GM13977 (cell line): ENCODE measurements at regions not wholly inside any gene's neighbourhood (a gene's known extent, or its start where the extent isn't known, plus 50 kb on each side); places are given as distances from the start of the nearest gene placed in this dataset.

Source experiments
- DNase-seq: peaks from one replicate; pipeline ENCODE4 v3.0.0; 2012; ENCODE audit warnings: low spot score
- in situ Hi-C: fragments of 300-500 bp; cut with MboI; formaldehyde crosslinking; loops from one replicate; pipeline ENCODE4 v1.12.0; 2022; ENCODE audit warnings: low sequenced_read_pairs, low pct_unique_long_range_greater_than_20kb, mixed read lengths, inconsistent platforms; ENCODE audit not compliant: unreplicated experiment
- TF ChIP-seq, protein P1 (sequence below): IDR thresholded peaks from 2 replicates; pipeline ENCODE4 v1.5.1; 2012; ENCODE audit warnings: mild to moderate bottlenecking, control low read depth; ENCODE audit not compliant: insufficient read depth; ENCODE audit errors: extremely low read depth, missing control alignments

- TF ChIP-seq, protein P1, sequence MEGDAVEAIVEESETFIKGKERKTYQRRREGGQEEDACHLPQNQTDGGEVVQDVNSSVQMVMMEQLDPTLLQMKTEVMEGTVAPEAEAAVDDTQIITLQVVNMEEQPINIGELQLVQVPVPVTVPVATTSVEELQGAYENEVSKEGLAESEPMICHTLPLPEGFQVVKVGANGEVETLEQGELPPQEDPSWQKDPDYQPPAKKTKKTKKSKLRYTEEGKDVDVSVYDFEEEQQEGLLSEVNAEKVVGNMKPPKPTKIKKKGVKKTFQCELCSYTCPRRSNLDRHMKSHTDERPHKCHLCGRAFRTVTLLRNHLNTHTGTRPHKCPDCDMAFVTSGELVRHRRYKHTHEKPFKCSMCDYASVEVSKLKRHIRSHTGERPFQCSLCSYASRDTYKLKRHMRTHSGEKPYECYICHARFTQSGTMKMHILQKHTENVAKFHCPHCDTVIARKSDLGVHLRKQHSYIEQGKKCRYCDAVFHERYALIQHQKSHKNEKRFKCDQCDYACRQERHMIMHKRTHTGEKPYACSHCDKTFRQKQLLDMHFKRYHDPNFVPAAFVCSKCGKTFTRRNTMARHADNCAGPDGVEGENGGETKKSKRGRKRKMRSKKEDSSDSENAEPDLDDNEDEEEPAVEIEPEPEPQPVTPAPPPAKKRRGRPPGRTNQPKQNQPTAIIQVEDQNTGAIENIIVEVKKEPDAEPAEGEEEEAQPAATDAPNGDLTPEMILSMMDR: no peak
- no peak for DNase-seq
- in situ Hi-C loops: no loop called here
These were observed 119.8 kb upstream of the ALDH1B1 start for GRCh38 chr9:38272710-38273109.

DNA sequence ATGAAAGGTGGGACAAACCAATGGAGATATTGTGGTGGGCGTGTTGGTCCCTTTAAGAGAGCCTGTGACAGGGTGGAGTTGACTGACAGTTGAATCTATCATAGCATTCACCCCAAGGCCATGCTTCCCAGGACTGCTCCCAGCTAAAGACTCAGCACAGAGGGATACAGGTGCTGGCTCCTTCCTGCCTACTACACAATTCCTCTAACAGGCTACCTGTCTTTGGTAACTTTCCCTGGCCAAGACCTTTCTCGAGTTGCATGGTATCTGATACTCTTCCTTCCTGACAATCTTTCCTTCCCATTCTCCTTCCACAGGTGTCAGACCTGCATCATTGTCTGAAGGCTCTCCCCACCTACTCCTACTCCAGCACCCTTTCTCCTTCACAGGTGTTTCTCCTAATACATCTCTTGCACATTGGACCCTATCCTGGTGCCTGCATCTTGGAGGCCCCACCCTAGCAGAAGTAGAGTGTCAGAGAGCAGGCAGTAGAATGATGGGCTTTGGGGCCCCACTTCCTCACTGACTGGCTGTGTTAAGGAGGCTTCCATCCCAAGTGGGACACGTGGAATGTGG lies 120.7 kb upstream of the ALDH1B1 start:
- in situ Hi-C loops: no loop called here
- TF ChIP-seq, protein P1: no peak
- DNase-seq: no peak

DNA sequence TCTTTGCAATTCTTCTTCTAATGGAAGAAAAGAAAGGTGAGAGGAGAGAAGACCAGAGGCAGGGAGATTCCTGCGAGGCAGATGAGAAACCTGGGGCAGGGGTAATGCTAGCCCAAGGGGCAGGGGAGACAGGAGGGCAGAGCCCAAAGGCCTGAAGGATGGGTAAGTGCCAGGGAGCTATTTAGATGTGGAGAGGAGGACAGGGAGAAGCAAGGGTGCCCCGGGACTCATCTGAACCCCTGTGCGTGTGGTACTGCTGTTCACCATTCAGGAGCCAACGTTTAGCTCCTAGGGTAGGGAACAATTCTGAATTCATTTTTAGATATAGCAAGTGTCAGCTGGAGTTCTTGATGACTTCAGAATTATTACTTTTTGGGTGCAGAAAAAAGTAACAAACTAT lies 122.7 kb upstream of the ALDH1B1 start:
- DNase-seq: no peak
- in situ Hi-C loops: no loop called here
- TF ChIP-seq, protein P1: no peak

DNA sequence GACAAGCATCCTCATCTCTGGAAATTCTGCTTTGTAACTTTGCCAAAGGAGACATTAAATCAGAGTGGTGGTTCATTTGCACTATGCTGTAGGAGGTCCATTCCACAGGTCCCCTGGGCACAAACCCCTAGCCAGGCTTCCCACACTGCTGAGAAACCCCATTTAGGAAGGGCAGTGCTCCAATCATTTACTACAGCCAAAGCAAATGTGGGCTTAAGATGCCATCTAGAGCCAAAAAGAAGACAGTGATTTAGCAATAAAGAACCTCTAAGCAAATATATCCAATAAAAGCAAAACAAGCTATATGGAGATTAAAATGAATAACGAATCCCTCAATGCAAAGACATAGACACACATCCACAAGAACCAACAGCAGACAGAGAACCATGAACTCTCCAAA lies 129.0 kb upstream of the ALDH1B1 start:
- DNase-seq: no peak
- in situ Hi-C loops: no loop called here

DNA sequence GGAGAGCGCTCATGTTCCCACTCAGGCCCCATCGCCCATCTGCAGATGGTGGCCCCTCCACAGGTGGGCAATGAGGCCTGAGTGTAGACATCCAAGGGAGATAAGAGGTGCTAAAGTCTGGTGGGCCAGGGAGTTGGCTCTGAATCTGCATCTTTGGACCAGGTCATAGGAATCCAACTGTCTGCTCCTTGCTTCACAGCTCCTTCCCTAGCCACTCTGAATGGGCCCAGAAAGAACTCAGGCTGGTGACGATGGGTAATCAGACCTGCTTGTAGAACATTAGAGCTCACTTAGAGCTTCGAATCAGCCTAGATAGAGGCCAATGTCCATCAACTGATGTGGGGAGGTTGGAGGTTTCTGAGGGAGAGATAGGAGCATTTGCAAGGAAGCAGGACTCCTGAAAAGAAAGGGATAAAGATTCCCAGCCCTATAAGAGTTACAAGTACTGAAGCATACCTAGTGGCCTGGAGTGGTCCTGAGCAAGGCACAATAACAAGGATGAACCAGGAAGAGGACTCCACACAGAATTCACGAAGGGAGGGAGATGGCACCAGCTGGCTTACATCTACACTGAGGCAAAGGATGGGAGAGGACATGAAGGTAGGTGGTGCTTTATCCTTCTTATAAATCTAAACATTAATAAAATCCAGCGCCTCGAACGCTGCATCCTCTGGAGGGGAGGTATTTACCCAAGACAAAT lies 132.8 kb upstream of the ALDH1B1 start:
- in situ Hi-C loops: no loop called here

More for the DNA sequence above, 129.0 kb upstream of the ALDH1B1 start:
- TF ChIP-seq, protein P1: peak; percentile 33

GRCh38 chr9:38259056-38259455 lies 133.4 kb upstream of the ALDH1B1 start:
- TF ChIP-seq, protein P1: no peak
- no peak for DNase-seq
- in situ Hi-C loops: no loop called here

More for the DNA sequence above, 132.8 kb upstream of the ALDH1B1 start:
- TF ChIP-seq, protein P1: no peak
- DNase-seq: no peak
